ENCODE measurements at regions not wholly inside any gene's neighbourhood (a gene's known extent, or its start where the extent isn't known, plus 50 kb on each side); places are given as distances from the start of the nearest gene placed in this dataset.

- intact Hi-C loops (cut with DNase I) = no loop called here
- TF ChIP-seq POLR2A (IDR thresholded peaks at IDR 0.05) = no peak
- no peak for TF ChIP-seq CTCF (IDR thresholded peaks at IDR 0.05)
- Histone ChIP-seq H3K27ac (no peak overlapping the region), H3K4me3 (no peak overlapping the region), H3K36me3 (no peaks in the 10 kb centered on the region), H3K4me1 (no peaks in the 10 kb centered on the region), H3K9me3 (no peaks in the 10 kb centered on the region), H3K27me3 (no peaks in the 10 kb centered on the region)
- no peak for DNase-seq
- 45 to 100% (median 71%) methylated on average over 2 of the region's 2 CpGs for WGBS, 4 donors
- ATAC-seq = no peak
These were observed 704.0 kb upstream of the IGFBP3 start for GRCh38 chr7:46625032-46625431.

- H3K4me3 ChIP-seq = no peak overlapping the region
These were observed 701.2 kb upstream of the IGFBP3 start for GRCh38 chr7:46622251-46622650.

GRCh38 chr7:46619723-46620310 is 698.7 kb upstream of the IGFBP3 start:
- Histone ChIP-seq H3K4me3 (no peak overlapping the region), H3K27me3 (no peaks in the 10 kb centered on the region), H3K36me3 (no peaks in the 10 kb centered on the region), H3K9me3 (no peaks in the 10 kb centered on the region), H3K27ac (no peak overlapping the region), H3K4me1 (no peaks in the 10 kb centered on the region)
- ATAC-seq (no peak), DNase-seq (no peak)
- intact Hi-C loops (cut with DNase I) = loop anchor here in 2 of 10 donors (10.0 kb wide), 2 partner anchors 125 to 635 kb away; no protein-coding TSS in a partner anchor
- TF ChIP-seq POLR2A (IDR thresholded peaks at IDR 0.05) (no peak), CTCF (IDR thresholded peaks at IDR 0.05) (no peak)
- WGBS, 4 donors = 56 to 62% (median 59%) methylated on average over 3 of the region's 3 CpGs

More at GRCh38 chr7:46622251-46622650, 701.2 kb upstream of the IGFBP3 start:
- 92 to 95% (median 93%) methylated on average over 2 of the region's 2 CpGs for WGBS, 4 donors
- TF ChIP-seq POLR2A (IDR thresholded peaks at IDR 0.05) (no peak), CTCF (IDR thresholded peaks at IDR 0.05) (no peak)
- ATAC-seq = no peak
- no peak for DNase-seq
- Histone ChIP-seq H3K27me3 (no peaks in the 10 kb centered on the region), H3K9me3 (no peaks in the 10 kb centered on the region), H3K4me1 (no peaks in the 10 kb centered on the region), H3K27ac (no peak overlapping the region), H3K36me3 (no peaks in the 10 kb centered on the region)
- intact Hi-C loops (cut with DNase I) = no loop called here

GRCh38 chr7:46616636-46617035 is 695.6 kb upstream of the IGFBP3 start:
- no peaks in the 10 kb centered on the region for H3K36me3 ChIP-seq
- WGBS, 4 donors = 86 to 100% (median 94%) methylated on average over 1 of the region's 1 CpG
- intact Hi-C loops (cut with DNase I) = loop anchor here in 2 of 10 donors (10.0 kb wide), 2 partner anchors 128 to 638 kb away; no protein-coding TSS in a partner anchor
- DNase-seq = no peak
- H3K27me3 ChIP-seq = no peaks in the 10 kb centered on the region
- H3K9me3 ChIP-seq = no peaks in the 10 kb centered on the region
- no peak for ATAC-seq
- no peak for TF ChIP-seq POLR2A (IDR thresholded peaks at IDR 0.05)
- no peak for TF ChIP-seq CTCF (IDR thresholded peaks at IDR 0.05)
- no peak overlapping the region for H3K27ac ChIP-seq
- peaks cover 0 to 15% (median 0%) of the 10 kb centered on the region in 12 donors for H3K4me1 ChIP-seq
- H3K4me3 ChIP-seq = no peak overlapping the region

Measured in heart left ventricle (tissue), 16 donors.